ENCODE measurements at regions not wholly inside any gene's neighbourhood (a gene's known extent, or its start where the extent isn't known, plus 50 kb on each side); places are given as distances from the start of the nearest gene placed in this dataset.
"Not testable (repeated sequence)": the region's sequence is repeated elsewhere in the genome, so short reads cannot be mapped to it uniquely, and the experiment has no call there.

DNA sequence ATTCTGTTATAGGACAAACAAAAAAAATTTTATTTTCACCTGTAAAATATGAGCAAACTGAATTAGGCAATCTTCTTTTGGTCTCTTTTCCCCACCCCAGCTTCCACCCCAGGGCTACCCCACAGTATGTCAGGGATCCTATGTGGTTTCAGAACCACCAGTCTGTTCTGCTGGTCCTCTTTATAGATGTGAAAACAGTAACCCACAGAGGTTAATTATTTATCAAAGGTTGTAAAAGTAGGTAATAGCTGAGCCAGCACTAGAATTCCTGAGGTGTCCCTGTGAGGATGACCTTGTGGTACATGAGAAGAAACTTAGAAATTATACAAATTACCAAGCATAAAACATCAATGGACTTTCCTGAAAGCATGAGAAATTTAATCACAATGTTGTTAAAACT, 428.7 kb downstream of the CNTNAP4 start:
- H2AFZ ChIP-seq (ENCODE audit: low read length) = no peak overlapping the region
- no peaks in the 10 kb centered on the region for H3K9me2 ChIP-seq (replicated peaks; ENCODE audit: low read depth, low read length)
- H3K9me3 ChIP-seq (ENCODE audit: insufficient read depth, low read depth, low read length) = no peaks in the 10 kb centered on the region
- H3K79me2 ChIP-seq (ENCODE audit: insufficient read depth, low read length) = no peaks in the 10 kb centered on the region
- no peak overlapping the region for H3K9ac ChIP-seq (ENCODE audit: low read depth, low read length, poor library complexity, severe bottlenecking)
- no peak for TF ChIP-seq EZH2phosphoT487 (IDR thresholded peaks at IDR 0.05; ENCODE audit: borderline replicate concordance)
- TF ChIP-seq, protein P1, sequence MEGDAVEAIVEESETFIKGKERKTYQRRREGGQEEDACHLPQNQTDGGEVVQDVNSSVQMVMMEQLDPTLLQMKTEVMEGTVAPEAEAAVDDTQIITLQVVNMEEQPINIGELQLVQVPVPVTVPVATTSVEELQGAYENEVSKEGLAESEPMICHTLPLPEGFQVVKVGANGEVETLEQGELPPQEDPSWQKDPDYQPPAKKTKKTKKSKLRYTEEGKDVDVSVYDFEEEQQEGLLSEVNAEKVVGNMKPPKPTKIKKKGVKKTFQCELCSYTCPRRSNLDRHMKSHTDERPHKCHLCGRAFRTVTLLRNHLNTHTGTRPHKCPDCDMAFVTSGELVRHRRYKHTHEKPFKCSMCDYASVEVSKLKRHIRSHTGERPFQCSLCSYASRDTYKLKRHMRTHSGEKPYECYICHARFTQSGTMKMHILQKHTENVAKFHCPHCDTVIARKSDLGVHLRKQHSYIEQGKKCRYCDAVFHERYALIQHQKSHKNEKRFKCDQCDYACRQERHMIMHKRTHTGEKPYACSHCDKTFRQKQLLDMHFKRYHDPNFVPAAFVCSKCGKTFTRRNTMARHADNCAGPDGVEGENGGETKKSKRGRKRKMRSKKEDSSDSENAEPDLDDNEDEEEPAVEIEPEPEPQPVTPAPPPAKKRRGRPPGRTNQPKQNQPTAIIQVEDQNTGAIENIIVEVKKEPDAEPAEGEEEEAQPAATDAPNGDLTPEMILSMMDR (conservative IDR thresholded peaks at IDR 0.05; ENCODE audit: low read length) = no peak
- no peaks in the 10 kb centered on the region for H3K27me3 ChIP-seq (ENCODE audit: insufficient read depth, low read length, poor library complexity, severe bottlenecking)
- H3K4me3 ChIP-seq (ENCODE audit: low read length, poor library complexity, severe bottlenecking) = no peak overlapping the region
- no peaks in the 10 kb centered on the region for H4K20me1 ChIP-seq (ENCODE audit: insufficient read depth, low read length, poor library complexity, severe bottlenecking)
- H3K4me2 ChIP-seq (ENCODE audit: low read depth, low read length, poor library complexity, severe bottlenecking) = no peak overlapping the region
- H3K4me1 ChIP-seq (ENCODE audit: insufficient read depth, low read length, poor library complexity, severe bottlenecking) = no peaks in the 10 kb centered on the region
- H3K36me3 ChIP-seq (ENCODE audit: insufficient read depth, low read length) = no peaks in the 10 kb centered on the region
- no peaks in the 10 kb centered on the region for H3F3A ChIP-seq (ENCODE audit: low read depth)

DNA sequence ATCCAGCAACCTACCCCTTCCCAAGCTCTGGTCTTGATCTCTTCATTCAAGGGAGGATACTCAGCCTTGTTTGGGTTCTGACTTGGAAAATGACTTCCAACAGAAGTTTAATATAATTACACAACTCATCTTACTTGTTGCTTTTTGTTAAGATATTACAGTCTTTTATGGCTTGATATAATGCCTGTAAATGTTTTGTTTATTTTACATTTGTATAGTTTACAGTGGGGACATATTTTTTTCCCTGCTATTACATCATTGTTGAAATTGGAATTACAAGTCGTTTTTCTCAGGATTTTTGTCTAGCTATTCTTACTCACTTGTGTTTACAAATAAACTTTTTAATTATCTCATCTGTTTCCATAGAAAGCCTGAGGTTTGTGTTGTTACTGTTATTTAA, 436.0 kb downstream of the CNTNAP4 start:
- no peaks in the 10 kb centered on the region for H3K9me2 ChIP-seq (replicated peaks; ENCODE audit: low read depth, low read length)
- TF ChIP-seq, protein P1 (conservative IDR thresholded peaks at IDR 0.05; ENCODE audit: low read length) = no peak
- no peak for TF ChIP-seq EZH2phosphoT487 (IDR thresholded peaks at IDR 0.05; ENCODE audit: borderline replicate concordance)
- no peak overlapping the region for H3K9ac ChIP-seq (ENCODE audit: low read depth, low read length, poor library complexity, severe bottlenecking)
- H3K4me2 ChIP-seq (ENCODE audit: low read depth, low read length, poor library complexity, severe bottlenecking) = no peak overlapping the region
- H2AFZ ChIP-seq (ENCODE audit: low read length) = no peak overlapping the region
- no peaks in the 10 kb centered on the region for H3K79me2 ChIP-seq (ENCODE audit: insufficient read depth, low read length)
- H3K27me3 ChIP-seq (ENCODE audit: insufficient read depth, low read length, poor library complexity, severe bottlenecking) = no peaks in the 10 kb centered on the region
- no peaks in the 10 kb centered on the region for H3F3A ChIP-seq (ENCODE audit: low read depth)
- no peaks in the 10 kb centered on the region for H4K20me1 ChIP-seq (ENCODE audit: insufficient read depth, low read length, poor library complexity, severe bottlenecking)
- H3K4me1 ChIP-seq (ENCODE audit: insufficient read depth, low read length, poor library complexity, severe bottlenecking) = no peaks in the 10 kb centered on the region
- no peak overlapping the region for H3K4me3 ChIP-seq (ENCODE audit: low read length, poor library complexity, severe bottlenecking)
- H3K36me3 ChIP-seq (ENCODE audit: insufficient read depth, low read length) = no peaks in the 10 kb centered on the region
- 0 out of 2 replicates have a peak, but pooled peaks cover 2% of the 10 kb centered on the region for H3K9me3 ChIP-seq (ENCODE audit: insufficient read depth, low read depth, low read length)

DNA sequence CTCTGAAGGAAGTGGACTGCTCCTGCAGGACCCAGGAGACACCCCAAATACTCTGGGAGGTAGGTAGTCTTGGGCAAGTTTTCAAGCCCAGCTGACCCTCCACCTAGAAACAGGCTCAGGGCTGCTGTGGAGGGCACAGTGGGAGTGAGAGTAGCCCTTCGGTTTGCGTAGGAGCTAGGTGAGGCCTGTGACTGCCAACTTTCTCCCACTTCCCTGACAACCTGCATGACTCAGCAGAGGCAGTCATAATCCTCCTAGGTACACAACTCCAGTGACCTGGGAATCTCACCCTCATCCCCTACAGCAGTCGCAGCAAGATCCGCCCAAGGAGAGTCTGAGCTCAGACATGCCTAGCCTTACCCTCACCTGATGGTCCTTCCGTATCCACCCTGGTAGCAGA, 439.1 kb downstream of the CNTNAP4 start:
- not testable (repeated sequence) for H3K4me2 ChIP-seq (ENCODE audit: low read depth, low read length, poor library complexity, severe bottlenecking)

DNA sequence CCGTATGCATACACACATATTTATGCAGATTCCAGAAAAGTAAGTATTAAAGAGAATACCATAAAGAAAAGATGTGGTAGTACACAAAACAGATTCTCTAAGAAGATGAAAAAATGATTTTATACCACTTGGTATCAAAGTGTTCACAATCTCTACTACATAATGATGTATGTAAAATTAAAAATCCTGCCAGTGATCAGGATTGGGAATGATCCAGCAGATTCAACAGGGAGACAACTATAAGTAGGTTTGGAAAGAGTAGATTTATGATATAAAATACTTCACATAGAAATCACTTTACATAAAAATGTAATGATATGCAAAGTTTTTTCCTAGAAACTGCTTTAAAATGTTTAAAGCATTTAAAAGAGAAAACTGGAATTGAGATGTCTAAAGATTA, 447.0 kb downstream of the CNTNAP4 start:
- Histone ChIP-seq H3K4me1 (ENCODE audit: insufficient read depth, low read length, poor library complexity, severe bottlenecking) (no peaks in the 10 kb centered on the region), H3F3A (ENCODE audit: low read depth) (no peaks in the 10 kb centered on the region), H4K20me1 (ENCODE audit: insufficient read depth, low read length, poor library complexity, severe bottlenecking) (no peaks in the 10 kb centered on the region), H3K27me3 (ENCODE audit: insufficient read depth, low read length, poor library complexity, severe bottlenecking) (no peaks in the 10 kb centered on the region), H3K4me2 (ENCODE audit: low read depth, low read length, poor library complexity, severe bottlenecking) (no peak overlapping the region), H3K9me3 (ENCODE audit: insufficient read depth, low read depth, low read length) (no peaks in the 10 kb centered on the region), H3K9ac (ENCODE audit: low read depth, low read length, poor library complexity, severe bottlenecking) (no peak overlapping the region), H3K4me3 (ENCODE audit: low read length, poor library complexity, severe bottlenecking) (no peak overlapping the region), H3K79me2 (ENCODE audit: insufficient read depth, low read length) (no peaks in the 10 kb centered on the region), H3K9me2 (replicated peaks; ENCODE audit: low read depth, low read length) (no peaks in the 10 kb centered on the region), H2AFZ (ENCODE audit: low read length) (no peak overlapping the region), H3K36me3 (ENCODE audit: insufficient read depth, low read length) (no peaks in the 10 kb centered on the region)
- TF ChIP-seq EZH2phosphoT487 (IDR thresholded peaks at IDR 0.05; ENCODE audit: borderline replicate concordance) = no peak
- TF ChIP-seq, protein P1 (conservative IDR thresholded peaks at IDR 0.05; ENCODE audit: low read length) = no peak

More for the DNA sequence above, 439.1 kb downstream of the CNTNAP4 start:
- H3K9me2 ChIP-seq (replicated peaks; ENCODE audit: low read depth, low read length); H3K4me1 ChIP-seq (ENCODE audit: insufficient read depth, low read length, poor library complexity, severe bottlenecking); H3K36me3 ChIP-seq (ENCODE audit: insufficient read depth, low read length); H3F3A ChIP-seq (ENCODE audit: low read depth); H3K4me3 ChIP-seq (ENCODE audit: low read length, poor library complexity, severe bottlenecking); H3K79me2 ChIP-seq (ENCODE audit: insufficient read depth, low read length); H4K20me1 ChIP-seq (ENCODE audit: insufficient read depth, low read length, poor library complexity, severe bottlenecking); H2AFZ ChIP-seq (ENCODE audit: low read length); H3K27me3 ChIP-seq (ENCODE audit: insufficient read depth, low read length, poor library complexity, severe bottlenecking); H3K9me3 ChIP-seq (ENCODE audit: insufficient read depth, low read depth, low read length); H3K9ac ChIP-seq (ENCODE audit: low read depth, low read length, poor library complexity, severe bottlenecking): not testable (repeated sequence)
